Neural cell (in vitro differentiated cells): ENCODE measurements at regions not wholly inside any gene's neighbourhood (a gene's known extent, or its start where the extent isn't known, plus 50 kb on each side); places are given as distances from the start of the nearest gene placed in this dataset.
"Not testable (repeated sequence)": the region's sequence is repeated elsewhere in the genome, so short reads cannot be mapped to it uniquely, and the experiment has no call there.

Experiments used
- H2AFZ ChIP-seq: fragments of 200-600, 300-800 bp; sonication (generic), shearing (Covaris generic); 2 replicates; pipeline ENCODE4 v1.6.0; 2014; ENCODE audit warnings: low read depth, mild to moderate bottlenecking, antibody characterized with exemption, low read length, moderate library complexity
- H3F3A ChIP-seq: fragments of 200-600 bp; shearing (Covaris generic); 2 replicates; pipeline ENCODE4 v1.6.1; 2016; ENCODE audit warnings: mild to moderate bottlenecking, moderate library complexity, mixed read lengths, antibody characterized with exemption, low read length; ENCODE audit not compliant: insufficient read depth, poor library complexity, severe bottlenecking
- H3K27ac ChIP-seq: fragments of 200-600, 300-800 bp; sonication (generic), shearing (Covaris generic); 2 replicates; pipeline ENCODE4 v1.5.1; 2014; ENCODE audit warnings: mild to moderate bottlenecking, low read length, moderate library complexity
- H3K27me3 ChIP-seq: fragments of 300-800, 200-600 bp; sonication (generic), shearing (Covaris generic); 2 replicates; pipeline ENCODE4 v1.6.0; 2014; ENCODE audit warnings: mild to moderate bottlenecking, low read depth, low read length, moderate library complexity; ENCODE audit not compliant: insufficient read depth
- H3K36me3 ChIP-seq: fragments of 300-800, 200-600 bp; sonication (generic), shearing (Covaris generic); 2 replicates; pipeline ENCODE4 v1.5.1; 2014; ENCODE audit warnings: mild to moderate bottlenecking, antibody characterized with exemption, low read length, moderate library complexity; ENCODE audit not compliant: insufficient read depth
- H3K4me2 ChIP-seq: fragments of 300-800, 200-600 bp; sonication (generic), shearing (Covaris generic); 2 replicates; pipeline ENCODE4 v1.6.0; 2014; ENCODE audit warnings: mild to moderate bottlenecking, low read length
- H3K4me3 ChIP-seq: fragments of 300-800, 200-600 bp; sonication (generic), shearing (Covaris generic); 2 replicates; pipeline ENCODE4 v1.5.1; 2014; ENCODE audit warnings: mild to moderate bottlenecking, low read length, moderate library complexity
- H3K79me2 ChIP-seq: fragments of 200-600 bp; shearing (Covaris generic); replicated peaks from 2 replicates; pipeline ENCODE4 v1.6.0; 2014; ENCODE audit warnings: mild to moderate bottlenecking, low read length, moderate library complexity; ENCODE audit not compliant: insufficient read depth
- H3K9ac ChIP-seq: fragments of 300-800, 200-600 bp; sonication (generic), shearing (Covaris generic); 2 replicates; pipeline ENCODE4 v1.6.1; 2016; ENCODE audit warnings: mild to moderate bottlenecking, low read length, mixed read lengths
- H3K9me2 ChIP-seq: fragments of 200-600 bp; shearing (Covaris generic); 2 replicates; pipeline ENCODE4 v1.6.1; 2016; ENCODE audit warnings: mild to moderate bottlenecking, low read length, mixed read lengths; ENCODE audit not compliant: insufficient read depth
- H3K9me3 ChIP-seq: fragments of 200-600, 300-800 bp; sonication (generic), shearing (Covaris generic); 2 replicates; pipeline ENCODE4 v1.6.1; 2016; ENCODE audit warnings: mild to moderate bottlenecking, mixed run types, low read length, moderate library complexity, mixed read lengths
- H4K20me1 ChIP-seq: fragments of 200-600 bp; shearing (Covaris generic); 2 replicates; pipeline ENCODE4 v1.6.1; 2016; ENCODE audit warnings: mild to moderate bottlenecking, mixed run types; ENCODE audit not compliant: insufficient read depth
- CTCF ChIP-seq: fragments of 450-650 bp; IDR thresholded peaks from 2 replicates; pipeline ENCODE4 v1.5.1; 2014; ENCODE audit warnings: antibody characterized with exemption, mild to moderate bottlenecking, moderate library complexity; ENCODE audit not compliant: poor library complexity, severe bottlenecking
- EP300 ChIP-seq: fragments of 450-650 bp; conservative IDR thresholded peaks from 2 replicates; pipeline ENCODE4 v1.6.1; 2014; ENCODE audit warnings: antibody characterized with exemption, mild to moderate bottlenecking, moderate library complexity; ENCODE audit not compliant: poor library complexity, severe bottlenecking
- EZH2 ChIP-seq: fragments of 200-600, 300-800 bp; shearing (Covaris generic), sonication (generic); IDR thresholded peaks from 2 replicates; pipeline ENCODE4 v1.6.1; 2014; ENCODE audit warnings: antibody characterized with exemption, low read length, borderline replicate concordance, mild to moderate bottlenecking; ENCODE audit not compliant: insufficient read depth, poor library complexity, severe bottlenecking
- MXI1 ChIP-seq: fragments of 450-650 bp; conservative IDR thresholded peaks from 2 replicates; pipeline ENCODE4 v1.6.1; 2014; ENCODE audit warnings: antibody characterized with exemption, mild to moderate bottlenecking; ENCODE audit not compliant: poor library complexity, severe bottlenecking
- POLR2AphosphoS5 ChIP-seq: IDR thresholded peaks from 2 replicates; pipeline ENCODE4 v1.6.1; 2012
- RAD21 ChIP-seq: fragments of 450-650 bp; conservative IDR thresholded peaks from 2 replicates; pipeline ENCODE4 v1.6.1; 2014; ENCODE audit warnings: antibody characterized with exemption, mild to moderate bottlenecking, moderate library complexity
- REST ChIP-seq: IDR thresholded peaks from 2 replicates; pipeline ENCODE4 v1.6.1; 2012; ENCODE audit warnings: borderline replicate concordance
- SMC3 ChIP-seq: fragments of 450-650 bp; conservative IDR thresholded peaks from 2 replicates; pipeline ENCODE4 v1.6.1; 2014; ENCODE audit warnings: antibody characterized with exemption, mild to moderate bottlenecking, moderate library complexity; ENCODE audit not compliant: poor library complexity
- TAF1 ChIP-seq: IDR thresholded peaks from 2 replicates; pipeline ENCODE4 v1.6.1; 2012; ENCODE audit warnings: low read depth

GRCh38 chr10:64044098-64044497 lies 522.9 kb downstream of the REEP3 start:
- Histone ChIP-seq H3K4me3 (no peak overlapping the region), H3K27me3 (no peaks in the 10 kb centered on the region), H3K36me3 (no peaks in the 10 kb centered on the region), H3K79me2 (no peaks in the 10 kb centered on the region), H3K9me3 (no peaks in the 10 kb centered on the region), H3K9me2 (no peaks in the 10 kb centered on the region), H3K9ac (no peak overlapping the region), H2AFZ (no peak overlapping the region), H4K20me1 (no peaks in the 10 kb centered on the region), H3K4me2 (no peak overlapping the region), H3K27ac (no peak overlapping the region), H3F3A (no peaks in the 10 kb centered on the region)
- no peak for TF ChIP-seq REST
- no peak for TF ChIP-seq CTCF
- no peak for TF ChIP-seq EZH2
- no peak for TF ChIP-seq POLR2AphosphoS5
- TF ChIP-seq SMC3 = no peak
- TF ChIP-seq EP300 = no peak
- TF ChIP-seq TAF1 = no peak
- TF ChIP-seq RAD21 = no peak

GRCh38 chr10:64044957-64045632 lies 523.9 kb downstream of the REEP3 start:
- H3K79me2 ChIP-seq, H4K20me1 ChIP-seq, H3K9me2 ChIP-seq: not testable (repeated sequence)

GRCh38 chr10:64054392-64054791 lies 533.2 kb downstream of the REEP3 start:
- Histone ChIP-seq H4K20me1 (no peaks in the 10 kb centered on the region), H2AFZ (no peak overlapping the region), H3K9ac (no peak overlapping the region), H3K4me3 (no peak overlapping the region), H3K9me2 (no peaks in the 10 kb centered on the region), H3K27ac (no peak overlapping the region), H3K4me2 (no peak overlapping the region), H3K9me3 (no peaks in the 10 kb centered on the region), H3K36me3 (no peaks in the 10 kb centered on the region), H3K79me2 (no peaks in the 10 kb centered on the region), H3F3A (no peaks in the 10 kb centered on the region), H3K27me3 (no peaks in the 10 kb centered on the region)
- no peak for TF ChIP-seq POLR2AphosphoS5
- TF ChIP-seq MXI1 = no peak

More at GRCh38 chr10:64044957-64045632, 523.9 kb downstream of the REEP3 start:
- H3K4me2 ChIP-seq, H3K9me3 ChIP-seq, H3F3A ChIP-seq, H3K27me3 ChIP-seq, H3K36me3 ChIP-seq, H3K27ac ChIP-seq, H3K4me3 ChIP-seq, H2AFZ ChIP-seq, H3K9ac ChIP-seq: not testable (repeated sequence)
